Upper lobe of left lung (tissue), 6 donors: ENCODE measurements at regions not wholly inside any gene's neighbourhood (a gene's known extent, or its start where the extent isn't known, plus 50 kb on each side); places are given as distances from the start of the nearest gene placed in this dataset.

ENCODE experiments used
- ATAC-seq, 2 donors: fragments of 200-7000 bp; cut with Tn5 transposase; one replicate each; pipeline ENCODE4 v1.9.1; 2022; ENCODE audit warnings: mild to moderate bottlenecking in 2 of 2, moderate library complexity in 2 of 2; ENCODE audit not compliant: low FRiP score in 2 of 2
- DNase-seq, 2 donors: peaks; one replicate each; pipeline ENCODE4 v3.0.0-alpha.2; 2019 to 2020
- H3K27ac ChIP-seq, 4 donors: fragments of 200-600 bp; sonication (generic); one replicate each; pipeline ENCODE4 v1.5.1; 2016 to 2019
- H3K27me3 ChIP-seq, 4 donors: fragments of 200-600 bp; sonication (generic); one replicate each; pipeline ENCODE4 v1.5.1; 2017 to 2019
- H3K36me3 ChIP-seq, 4 donors: fragments of 200-600 bp; sonication (generic); one replicate each; pipeline ENCODE4 v1.5.1; 2016 to 2019
- H3K4me1 ChIP-seq, 4 donors: fragments of 200-600 bp; sonication (generic); one replicate each; pipeline ENCODE4 v1.5.1; 2018 to 2019
- H3K4me3 ChIP-seq, 4 donors: fragments of 200-600 bp; sonication (generic); one replicate each; pipeline ENCODE4 v1.5.1; 2017 to 2019; ENCODE audit warnings: mild to moderate bottlenecking in 2 of 4, moderate library complexity in 1 of 4
- H3K9me3 ChIP-seq, 4 donors: fragments of 200-600 bp; sonication (generic); one replicate each; pipeline ENCODE4 v1.5.1; 2018 to 2019
- EP300 ChIP-seq, 4 donors: sonication (generic); formaldehyde crosslinking; IDR thresholded peaks; one replicate each; pipeline ENCODE4 v1.5.1; 2017; ENCODE audit warnings: antibody characterized with exemption in 4 of 4, control low read depth in 2 of 4
- POLR2A ChIP-seq, 4 donors: fragments of 450-650 bp; IDR thresholded peaks; one replicate each; pipeline ENCODE4 v1.5.1; 2016 to 2017; ENCODE audit warnings: antibody characterized with exemption in 4 of 4, mild to moderate bottlenecking in 2 of 4
- POLR2AphosphoS5 ChIP-seq, 2 donors: sonication (generic); formaldehyde crosslinking; IDR thresholded peaks; one replicate each; pipeline ENCODE4 v1.5.1; 2017; ENCODE audit warnings: antibody characterized with exemption in 2 of 2
- WGBS, 2 donors: methylation state at CpG; one replicate each; pipeline ENCODE4 v1.1.5; 2017 to 2018; 5-methylcytosine and 5-hydroxymethylcytosine counted together
- TF ChIP-seq, protein P1 (sequence below), 6 experiments: fragments of 450-650 bp in 4 of 6; fragments of 200-600 bp in 2 of 6; sonication (generic) in 2 of 6; IDR thresholded peaks; one replicate each; pipeline ENCODE4 v1.5.1; 2016 to 2019; ENCODE audit warnings: antibody characterized with exemption in 6 of 6
- donor health status: DM: no; HTN: no; CAD: no; lungs with moderate emphysema.
- donor health status: DM: no; HTN: yes; CAD: no; lungs with severe emphysema.

DNA sequence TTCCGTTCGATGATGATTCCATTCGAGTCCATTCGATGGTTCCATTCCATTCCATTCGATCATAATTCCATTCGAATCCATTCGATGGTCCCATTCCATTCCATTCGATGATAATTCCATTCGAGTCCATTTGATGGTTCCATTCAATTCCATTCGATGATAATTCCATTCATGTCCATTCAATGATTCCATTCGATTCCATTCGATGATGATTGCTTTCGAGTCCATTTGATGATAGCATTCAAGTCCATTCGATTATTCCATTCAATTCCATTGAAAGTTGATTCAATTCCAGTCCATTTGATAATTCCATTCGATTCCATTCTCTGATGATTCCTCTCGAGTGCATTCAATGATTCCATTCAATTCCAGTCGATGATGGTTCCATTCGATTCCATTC, 3895.3 kb downstream of the SRGAP2C start:
- no peak overlapping the region for H3K4me3 ChIP-seq
- no peak overlapping the region for H3K27ac ChIP-seq
- WGBS, 2 donors: 67 to 68% methylated on average over 18 of the region's 18 CpGs
- H3K4me1 ChIP-seq: no peaks in the 10 kb centered on the region
- H3K36me3 ChIP-seq: no peaks in the 10 kb centered on the region
- no peak for TF ChIP-seq EP300 (IDR thresholded peaks at IDR 0.05)
- TF ChIP-seq, protein P1, sequence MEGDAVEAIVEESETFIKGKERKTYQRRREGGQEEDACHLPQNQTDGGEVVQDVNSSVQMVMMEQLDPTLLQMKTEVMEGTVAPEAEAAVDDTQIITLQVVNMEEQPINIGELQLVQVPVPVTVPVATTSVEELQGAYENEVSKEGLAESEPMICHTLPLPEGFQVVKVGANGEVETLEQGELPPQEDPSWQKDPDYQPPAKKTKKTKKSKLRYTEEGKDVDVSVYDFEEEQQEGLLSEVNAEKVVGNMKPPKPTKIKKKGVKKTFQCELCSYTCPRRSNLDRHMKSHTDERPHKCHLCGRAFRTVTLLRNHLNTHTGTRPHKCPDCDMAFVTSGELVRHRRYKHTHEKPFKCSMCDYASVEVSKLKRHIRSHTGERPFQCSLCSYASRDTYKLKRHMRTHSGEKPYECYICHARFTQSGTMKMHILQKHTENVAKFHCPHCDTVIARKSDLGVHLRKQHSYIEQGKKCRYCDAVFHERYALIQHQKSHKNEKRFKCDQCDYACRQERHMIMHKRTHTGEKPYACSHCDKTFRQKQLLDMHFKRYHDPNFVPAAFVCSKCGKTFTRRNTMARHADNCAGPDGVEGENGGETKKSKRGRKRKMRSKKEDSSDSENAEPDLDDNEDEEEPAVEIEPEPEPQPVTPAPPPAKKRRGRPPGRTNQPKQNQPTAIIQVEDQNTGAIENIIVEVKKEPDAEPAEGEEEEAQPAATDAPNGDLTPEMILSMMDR (IDR thresholded peaks at IDR 0.05): no peak
- TF ChIP-seq POLR2A (IDR thresholded peaks at IDR 0.05): no peak
- no peak for TF ChIP-seq POLR2AphosphoS5 (IDR thresholded peaks at IDR 0.05)
- H3K27me3 ChIP-seq: no peaks in the 10 kb centered on the region
- ATAC-seq: peak; percentile 24 to 59
- DNase-seq: no peak
- peaks cover 0 to 57% (median 27%) of the 10 kb centered on the region in 4 donors for H3K9me3 ChIP-seq

DNA sequence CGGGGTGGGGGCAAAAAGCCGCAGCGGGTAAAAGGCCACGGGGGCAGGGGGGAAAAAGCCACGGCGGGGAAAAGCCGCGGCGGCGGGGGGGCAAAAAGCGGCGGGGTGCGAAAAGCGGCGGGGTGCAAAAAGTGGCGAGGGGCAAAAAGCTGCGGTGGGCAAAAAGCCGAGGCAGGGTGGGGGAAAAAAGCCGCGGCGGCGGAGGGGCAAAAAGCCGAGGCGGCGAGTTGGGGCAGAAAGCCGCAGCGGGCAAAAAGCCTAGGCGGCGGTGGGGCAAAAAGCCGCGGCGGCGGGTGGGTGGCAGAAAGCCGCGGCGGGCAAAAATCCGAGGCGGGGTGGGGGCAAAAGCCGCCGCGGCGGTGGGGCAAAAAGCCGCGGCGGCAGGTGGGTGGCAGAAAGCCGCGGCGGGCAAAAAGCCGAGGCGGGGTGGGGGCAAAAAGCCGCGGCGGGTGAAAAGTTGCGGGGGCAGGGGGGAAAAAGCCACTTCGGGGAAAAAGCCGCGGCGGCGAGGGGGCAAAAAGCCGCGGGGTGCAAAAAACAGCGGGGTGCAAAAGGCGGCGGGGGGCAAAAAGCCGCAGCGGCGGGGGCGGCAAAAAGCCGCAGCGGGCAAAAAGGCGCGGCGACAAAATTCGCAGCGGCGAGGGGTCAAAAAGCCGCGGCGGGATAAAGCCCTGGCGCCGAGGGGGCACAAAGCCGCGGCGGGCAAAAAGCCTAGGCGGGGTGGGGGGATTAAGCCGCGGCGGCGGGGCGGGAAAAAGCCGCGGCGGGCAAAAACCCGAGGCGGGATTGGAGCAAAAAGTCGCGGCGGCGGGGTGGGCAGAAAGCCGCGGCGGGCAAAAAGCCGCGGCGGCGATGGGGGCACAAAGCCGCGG, 3901.2 kb downstream of the SRGAP2C start:
- WGBS, 2 donors: 65 to 67% methylated on average over 90 to 108 of the region's 108 CpGs
- Histone ChIP-seq H3K27ac (no peak overlapping the region), H3K4me3 (no peak overlapping the region), H3K4me1 (no peaks in the 10 kb centered on the region), H3K27me3 (peaks cover 0 to 10% (median 0%) of the 10 kb centered on the region in 4 donors), H3K9me3 (peaks cover 0 to 55% (median 29%) of the 10 kb centered on the region in 4 donors), H3K36me3 (no peaks in the 10 kb centered on the region)
- TF ChIP-seq, protein P1 (IDR thresholded peaks at IDR 0.05): no peak
- no peak for TF ChIP-seq POLR2AphosphoS5 (IDR thresholded peaks at IDR 0.05)
- TF ChIP-seq EP300 (IDR thresholded peaks at IDR 0.05): no peak
- TF ChIP-seq POLR2A (IDR thresholded peaks at IDR 0.05): no peak
- ATAC-seq (no peak), DNase-seq (peak in 1 of 2 donors; percentile 36)

DNA sequence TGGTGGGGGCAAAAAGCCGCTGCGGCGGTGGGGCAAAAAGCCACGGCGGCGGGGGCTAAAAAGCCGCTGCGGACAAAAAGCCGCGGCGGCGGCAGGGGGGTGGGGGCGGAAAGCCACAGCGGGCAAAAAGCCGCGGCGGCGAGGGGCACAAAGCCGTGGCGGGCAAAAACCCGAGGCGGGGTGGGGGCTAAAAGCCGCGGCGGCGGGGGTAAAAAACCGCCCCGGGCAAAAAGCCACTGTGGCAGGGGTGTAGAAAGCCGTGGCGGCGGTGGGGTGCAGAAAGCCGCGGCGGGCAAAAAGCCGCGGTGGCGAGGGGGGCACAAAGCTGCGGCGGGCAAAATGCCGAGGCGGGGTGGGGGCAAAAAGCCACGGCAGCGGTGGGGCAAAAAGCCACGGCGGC, 3901.8 kb downstream of the SRGAP2C start:
- no peaks in the 10 kb centered on the region for H3K36me3 ChIP-seq
- H3K4me1 ChIP-seq: no peaks in the 10 kb centered on the region
- DNase-seq (peak in 1 of 2 donors; percentile 52), ATAC-seq (no peak)
- 58 to 65% methylated on average over 19 to 45 of the region's 45 CpGs for WGBS, 2 donors
- H3K9me3 ChIP-seq: peaks cover 0 to 49% (median 25%) of the 10 kb centered on the region in 4 donors
- H3K27me3 ChIP-seq: peaks cover 0 to 10% (median 0%) of the 10 kb centered on the region in 4 donors
- H3K27ac ChIP-seq: no peak overlapping the region
- TF ChIP-seq POLR2AphosphoS5 (IDR thresholded peaks at IDR 0.05): no peak
- TF ChIP-seq POLR2A (IDR thresholded peaks at IDR 0.05): no peak
- TF ChIP-seq EP300 (IDR thresholded peaks at IDR 0.05): no peak
- TF ChIP-seq, protein P1 (IDR thresholded peaks at IDR 0.05): no peak
- no peak overlapping the region for H3K4me3 ChIP-seq

DNA sequence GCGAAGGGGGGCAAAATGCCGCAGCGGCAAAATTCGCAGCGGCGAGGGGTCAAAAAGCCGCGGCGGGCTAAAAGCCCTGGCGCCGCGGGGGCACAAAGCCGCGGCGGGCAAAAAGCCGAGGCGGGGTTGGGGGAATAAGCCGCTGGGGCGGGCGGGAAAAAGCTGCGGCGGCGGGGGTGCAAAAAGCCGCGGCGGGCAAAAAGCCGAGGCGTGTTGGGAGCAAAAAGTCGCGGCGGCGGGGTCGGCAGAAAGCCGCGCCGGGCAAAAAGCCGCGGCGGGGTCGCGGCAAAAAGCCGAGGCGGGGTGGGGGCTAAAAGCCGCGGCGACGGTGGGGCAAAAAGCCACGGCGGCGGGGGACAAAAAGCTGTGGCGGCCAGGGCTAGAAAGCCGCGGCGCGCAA, 3902.5 kb downstream of the SRGAP2C start:
- Histone ChIP-seq H3K36me3 (no peaks in the 10 kb centered on the region), H3K9me3 (peaks cover 0 to 46% (median 21%) of the 10 kb centered on the region in 4 donors), H3K27me3 (peaks cover 0 to 10% (median 0%) of the 10 kb centered on the region in 4 donors), H3K4me1 (no peaks in the 10 kb centered on the region), H3K27ac (no peak overlapping the region), H3K4me3 (no peak overlapping the region)
- no peak for TF ChIP-seq EP300 (IDR thresholded peaks at IDR 0.05)
- no peak for TF ChIP-seq POLR2A (IDR thresholded peaks at IDR 0.05)
- no peak for TF ChIP-seq POLR2AphosphoS5 (IDR thresholded peaks at IDR 0.05)
- DNase-seq: peak in 1 of 2 donors; percentile 56
- WGBS, 2 donors: 50 to 56% methylated on average over 43 to 54 of the region's 55 CpGs
- ATAC-seq: no peak

DNA sequence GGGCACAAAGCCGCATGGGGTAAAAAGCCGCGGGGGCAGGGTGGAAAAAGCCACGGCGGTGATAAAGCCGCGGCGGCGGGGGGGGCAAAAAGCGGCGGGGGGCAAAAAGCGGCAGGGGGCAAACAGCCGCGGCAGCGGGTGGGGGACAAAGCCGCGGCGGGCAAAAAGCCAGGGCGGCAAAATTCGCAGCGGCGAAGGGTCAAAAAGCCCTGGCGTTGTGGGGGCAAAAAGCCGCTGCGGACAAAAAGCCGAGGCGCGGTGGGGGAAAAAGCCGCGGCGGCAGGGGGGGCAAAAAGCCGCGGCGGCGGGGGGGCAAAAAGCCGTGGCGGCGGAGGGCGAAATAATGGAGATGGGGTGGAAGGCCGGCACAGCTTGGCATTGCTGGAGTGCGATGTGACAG, 3902.9 kb downstream of the SRGAP2C start:
- ATAC-seq (no peak), DNase-seq (peak in 1 of 2 donors; percentile 52)
- no peak for TF ChIP-seq POLR2AphosphoS5 (IDR thresholded peaks at IDR 0.05)
- no peak for TF ChIP-seq POLR2A (IDR thresholded peaks at IDR 0.05)
- no peak for TF ChIP-seq EP300 (IDR thresholded peaks at IDR 0.05)
- TF ChIP-seq, protein P1 (IDR thresholded peaks at IDR 0.05): no peak
- no peaks in the 10 kb centered on the region for H3K4me1 ChIP-seq
- H3K36me3 ChIP-seq: no peaks in the 10 kb centered on the region
- 53 to 59% methylated on average over 25 to 29 of the region's 41 CpGs for WGBS, 2 donors
- H3K4me3 ChIP-seq: no peak overlapping the region
- peaks cover 0 to 44% (median 20%) of the 10 kb centered on the region in 4 donors for H3K9me3 ChIP-seq
- peaks cover 0 to 10% (median 0%) of the 10 kb centered on the region in 4 donors for H3K27me3 ChIP-seq
- H3K27ac ChIP-seq: no peak overlapping the region
